RPMI8226 (cell line): ENCODE measurements at regions not wholly inside any gene's neighbourhood (a gene's known extent, or its start where the extent isn't known, plus 50 kb on each side); places are given as distances from the start of the nearest gene placed in this dataset.
A peak's percentile ranks its signal among the peaks of the same experiment; 100 is the strongest.
"Not testable (repeated sequence)": the region's sequence is repeated elsewhere in the genome, so short reads cannot be mapped to it uniquely, and the experiment has no call there.

ENCODE experiments used
- DNase-seq: peaks from one replicate; pipeline ENCODE4 v3.0.0-alpha.2; 2015

DNA sequence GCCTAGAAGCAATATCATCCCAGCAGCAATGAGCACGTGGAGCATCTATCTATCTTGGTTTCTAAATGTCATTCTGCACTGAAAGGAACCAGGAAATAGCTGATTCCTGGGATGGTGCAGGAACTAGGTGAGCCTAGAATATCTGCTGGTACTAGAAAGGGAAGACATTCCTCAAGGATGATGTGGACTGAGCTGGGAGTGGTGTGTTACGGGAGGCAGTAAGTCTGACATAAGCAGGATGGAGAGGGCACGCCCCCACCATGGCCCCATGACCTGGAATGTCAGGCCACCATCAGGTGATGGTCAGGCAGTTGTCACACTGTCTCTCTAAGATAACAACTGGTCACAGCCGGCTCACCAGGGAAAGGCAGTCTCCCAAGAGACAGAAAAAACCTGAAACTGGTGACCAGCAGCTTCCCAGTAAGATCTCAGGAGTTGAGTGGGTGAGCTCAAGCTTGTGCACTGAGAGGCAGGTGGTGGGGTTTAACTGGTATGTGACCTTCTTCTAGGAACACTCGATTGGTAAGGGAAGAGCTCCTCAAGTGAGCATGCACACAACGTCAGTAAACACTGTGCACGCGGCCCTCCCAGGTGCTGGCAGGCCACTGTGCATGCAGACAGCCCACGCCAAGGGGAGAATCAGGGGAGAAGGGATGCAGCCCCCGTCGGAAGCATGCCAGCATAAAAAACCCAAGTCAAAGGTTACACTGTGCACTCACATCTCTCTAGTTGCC lies 148.7 kb downstream of the ADSS2 start:
- no peak for DNase-seq

DNA sequence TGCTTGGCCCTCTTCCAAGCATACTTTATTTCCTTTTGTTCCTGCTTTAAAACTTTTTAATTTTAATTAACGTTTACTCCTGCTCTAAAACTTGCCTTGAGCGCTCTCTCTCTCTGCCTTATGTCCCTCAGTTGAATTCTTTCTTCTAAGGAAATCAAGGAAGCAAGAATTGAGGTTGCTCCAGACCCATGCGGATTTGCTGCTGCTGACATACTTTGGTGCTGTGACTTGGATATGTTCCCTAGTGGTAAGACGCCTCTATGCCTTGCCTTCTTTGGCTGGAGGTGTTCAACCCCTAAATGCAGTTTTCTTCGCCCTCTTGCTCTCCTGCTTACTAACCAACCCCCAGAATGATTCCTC lies 148.1 kb downstream of the ADSS2 start:
- DNase-seq, result no peak

DNA sequence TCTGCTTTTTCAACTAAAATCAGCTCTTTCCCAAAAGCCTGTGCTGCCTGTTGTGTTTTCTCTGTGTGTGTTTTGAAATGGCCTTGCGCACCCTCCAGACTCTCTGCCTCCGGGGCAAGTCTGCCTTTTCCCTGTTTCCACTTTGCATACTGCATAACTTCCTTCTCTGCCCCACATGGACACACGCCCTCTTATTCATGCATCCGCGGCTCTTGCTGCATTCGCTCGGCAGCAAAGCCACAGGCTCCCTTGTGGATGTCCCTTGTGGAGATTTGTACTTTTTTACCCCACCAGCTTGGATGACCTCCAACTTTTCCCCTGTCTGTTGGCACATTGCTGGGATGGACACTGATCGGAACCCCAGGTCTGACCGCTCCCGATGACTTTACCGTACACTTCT lies 147.6 kb downstream of the ADSS2 start:
- no peak for DNase-seq

DNA sequence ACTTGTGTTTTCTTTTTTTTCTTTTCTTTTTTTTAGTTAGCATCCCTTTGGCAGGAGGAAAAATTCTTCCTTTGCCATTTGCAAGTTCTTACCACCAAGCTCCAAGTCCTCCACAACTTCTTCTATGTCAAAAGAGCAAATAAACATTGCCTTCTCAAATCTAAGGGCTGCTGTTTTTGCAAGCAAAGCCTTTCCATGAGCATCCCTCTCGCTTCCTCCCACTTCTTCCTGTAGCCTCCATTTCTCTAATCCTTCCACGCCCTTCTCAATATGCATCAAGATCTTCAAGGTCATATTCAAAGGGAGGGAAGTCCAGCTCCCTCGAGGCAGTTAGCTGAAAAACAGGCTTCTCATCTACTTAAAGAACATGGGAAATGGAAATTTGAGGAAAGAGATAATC lies 147.1 kb downstream of the ADSS2 start:
- DNase-seq, result no peak

DNA sequence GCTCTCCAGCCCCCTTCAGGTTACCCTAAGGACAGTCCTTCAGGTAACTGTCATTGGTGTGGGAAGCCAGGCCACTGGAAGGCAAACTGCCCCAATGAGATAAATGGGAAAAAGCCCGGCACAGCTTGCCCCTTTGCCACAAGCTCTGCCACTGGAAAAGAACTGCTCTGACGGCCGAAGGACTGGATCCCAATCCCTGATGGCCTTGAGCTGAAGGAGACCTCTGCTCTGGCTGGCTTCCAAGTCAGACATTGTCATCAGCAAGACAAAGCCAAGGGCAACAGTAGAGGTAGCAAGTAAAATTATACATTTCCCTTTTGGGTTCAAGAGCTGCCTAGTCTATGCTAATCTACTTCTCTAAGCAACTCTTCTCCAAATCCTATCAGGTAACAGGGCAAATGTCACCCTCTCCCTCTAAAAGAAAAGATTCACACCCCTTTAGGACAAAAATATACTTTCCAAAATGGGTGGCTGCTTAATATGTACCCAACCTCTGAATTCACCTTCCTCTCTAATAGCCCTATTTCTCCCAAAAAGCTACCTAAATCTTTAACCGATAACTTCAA lies 145.8 kb downstream of the ADSS2 start:
- DNase-seq, result no peak

DNA sequence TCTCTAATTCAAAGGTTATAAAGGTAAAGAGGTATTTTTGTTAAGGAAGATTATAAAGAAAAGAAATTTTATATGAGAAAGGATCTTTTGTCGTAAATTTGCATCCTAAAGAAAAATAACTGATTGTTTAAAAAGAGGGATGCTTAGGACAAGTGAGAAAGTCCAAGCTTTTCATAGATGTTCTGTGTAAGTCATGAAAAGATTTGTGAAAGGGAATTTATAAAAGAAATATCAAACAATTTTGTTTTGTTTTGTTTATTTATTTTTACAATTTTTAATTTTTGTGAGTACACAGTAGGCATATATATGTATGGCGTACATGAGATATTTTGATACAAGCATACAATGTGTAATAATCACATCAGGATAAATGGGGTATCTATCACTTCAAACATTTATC lies 145.2 kb downstream of the ADSS2 start:
- no peak for DNase-seq

DNA sequence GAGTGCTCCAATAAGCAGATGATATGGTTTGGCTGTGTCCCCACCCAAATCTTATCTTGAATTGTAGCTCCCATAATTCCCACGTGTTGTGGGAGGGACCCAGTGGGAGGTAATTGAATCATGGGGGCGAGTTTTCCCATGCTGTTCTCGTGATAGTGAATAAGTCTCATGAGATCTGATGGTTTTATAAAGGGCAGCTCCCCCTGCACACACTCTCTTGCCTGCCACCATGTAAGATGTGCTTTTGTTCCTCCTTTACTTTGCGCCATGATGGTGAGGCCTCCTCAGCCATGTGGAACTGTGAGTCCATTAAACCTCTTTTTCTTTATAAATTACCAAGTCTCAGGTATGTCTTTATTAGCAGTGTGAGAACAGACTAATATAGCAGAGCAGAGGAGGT lies 142.5 kb downstream of the ADSS2 start:
- not testable (repeated sequence) for DNase-seq

DNA sequence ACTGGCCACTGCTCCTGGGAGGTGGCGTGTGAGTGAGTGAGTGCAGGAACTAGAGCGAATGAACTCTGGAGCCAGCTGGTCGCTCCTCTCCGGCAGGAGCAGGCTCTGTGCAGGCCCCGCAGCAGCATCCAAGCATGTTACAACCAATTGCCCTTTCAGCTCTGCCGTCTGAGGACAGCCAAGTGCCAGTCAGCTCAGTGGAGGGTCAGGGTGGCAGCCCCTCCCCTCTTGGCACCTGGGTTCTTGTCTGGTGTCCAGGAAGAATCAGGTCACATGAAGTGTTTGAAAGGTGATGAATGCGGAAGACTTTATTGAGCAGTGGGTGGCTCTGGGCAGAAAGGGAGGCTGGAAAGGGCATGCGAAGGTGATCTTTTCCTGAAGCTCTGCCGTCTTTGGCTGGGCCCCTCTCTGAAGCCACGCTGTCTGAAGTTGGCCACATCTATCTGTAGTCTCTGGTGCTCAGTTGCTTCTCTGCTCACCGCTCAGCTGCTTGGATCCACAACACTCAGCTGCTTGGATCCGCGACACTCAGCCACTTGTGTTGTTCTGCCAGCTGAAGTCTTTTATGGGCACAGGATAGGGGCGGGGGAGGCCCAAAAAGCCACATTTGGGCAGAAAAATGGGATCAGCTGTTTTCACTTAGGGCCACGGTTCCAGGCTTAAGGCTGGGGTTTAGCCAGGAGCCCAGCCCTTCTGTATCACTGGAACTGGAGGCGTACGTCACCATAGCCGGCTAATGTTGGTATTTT lies 139.8 kb downstream of the ADSS2 start:
- DNase-seq, result no peak

DNA sequence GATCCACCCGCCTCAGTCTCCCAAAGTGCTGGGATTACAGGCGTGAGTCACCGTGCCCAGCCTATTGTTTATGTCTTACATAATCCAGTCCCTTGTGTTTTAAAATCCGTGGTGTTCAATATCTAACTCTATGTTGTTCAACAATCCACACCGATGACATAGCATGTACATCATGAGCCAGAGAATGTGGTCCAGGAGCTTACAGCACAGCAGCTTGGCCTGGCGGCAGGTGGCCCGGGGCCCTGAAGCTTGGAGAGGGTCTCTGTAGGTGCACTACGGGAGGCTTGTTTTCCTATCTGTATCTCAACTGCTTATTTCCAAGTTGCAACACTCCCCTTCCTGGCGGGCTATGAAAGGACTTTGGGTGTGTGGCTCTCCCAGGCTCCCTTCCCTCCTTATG lies 138.4 kb downstream of the ADSS2 start:
- no peak for DNase-seq

DNA sequence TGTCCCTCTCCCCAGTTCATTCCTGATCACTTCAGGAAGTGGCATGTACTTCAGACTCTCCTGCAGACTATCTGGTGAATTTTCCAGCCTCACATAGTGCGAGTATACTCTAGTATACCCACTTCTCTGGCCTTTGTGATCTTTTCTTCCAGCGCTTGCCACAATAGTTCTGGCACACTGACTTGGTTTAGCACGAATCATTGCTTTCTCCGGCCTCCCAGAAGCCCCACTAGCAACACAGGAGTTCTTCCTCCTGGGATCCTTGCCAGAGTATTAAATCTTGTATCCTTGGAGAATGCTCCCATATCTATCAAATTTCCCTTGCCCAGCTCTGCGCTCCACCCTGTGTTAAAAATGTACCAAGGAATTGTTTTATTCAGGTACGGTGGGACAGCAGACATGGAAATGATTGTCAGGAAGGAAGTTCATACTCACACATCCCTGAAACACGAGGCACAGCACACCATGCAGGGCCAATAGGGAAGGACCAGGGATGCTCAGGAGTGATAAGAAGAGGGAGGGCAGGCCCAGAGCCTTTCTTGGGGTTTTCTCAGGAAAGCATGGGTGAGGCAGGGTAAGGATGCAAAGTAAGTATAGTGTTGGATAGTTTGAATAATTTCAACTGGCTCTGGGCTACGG lies 136.7 kb downstream of the ADSS2 start:
- no peak for DNase-seq

DNA sequence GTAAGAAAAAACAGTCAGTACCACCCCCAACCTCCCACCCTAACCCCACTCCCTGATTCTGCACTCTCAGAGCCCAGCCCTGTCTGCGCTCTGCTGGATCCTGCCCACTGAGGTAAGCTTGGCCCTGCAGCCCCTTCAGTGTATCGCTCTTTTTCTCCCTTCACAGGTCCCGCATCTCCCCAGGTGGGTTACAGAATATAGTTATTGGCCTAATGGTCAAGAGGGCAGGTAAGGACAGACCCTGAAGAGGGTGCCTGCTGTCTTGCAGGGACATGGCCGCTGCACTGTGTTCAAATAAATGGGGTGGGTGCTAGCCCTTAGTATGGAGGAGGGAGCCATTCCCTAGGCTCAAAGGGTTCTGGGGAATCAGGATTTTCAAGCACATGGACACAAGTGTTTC lies 135.7 kb downstream of the ADSS2 start:
- no peak for DNase-seq

DNA sequence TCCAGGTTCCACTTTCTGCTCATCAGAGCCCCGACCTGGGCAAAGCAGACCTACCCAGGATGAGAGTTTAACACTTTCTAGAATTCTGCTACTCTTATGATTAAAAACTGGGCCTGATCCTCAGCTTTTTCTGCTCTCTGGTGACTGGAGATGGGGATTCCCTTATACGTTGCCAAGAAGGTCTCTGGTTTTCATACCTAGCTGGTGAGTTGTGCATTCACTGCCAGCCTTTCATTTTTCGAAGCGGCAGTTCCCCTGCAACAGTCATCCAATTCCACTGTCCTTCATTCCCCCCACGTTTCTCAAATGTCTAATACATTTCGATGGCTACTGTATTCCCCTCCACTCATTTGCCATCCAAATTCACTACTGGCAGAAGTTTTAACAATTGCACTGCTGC lies 135.3 kb downstream of the ADSS2 start:
- no peak for DNase-seq

DNA sequence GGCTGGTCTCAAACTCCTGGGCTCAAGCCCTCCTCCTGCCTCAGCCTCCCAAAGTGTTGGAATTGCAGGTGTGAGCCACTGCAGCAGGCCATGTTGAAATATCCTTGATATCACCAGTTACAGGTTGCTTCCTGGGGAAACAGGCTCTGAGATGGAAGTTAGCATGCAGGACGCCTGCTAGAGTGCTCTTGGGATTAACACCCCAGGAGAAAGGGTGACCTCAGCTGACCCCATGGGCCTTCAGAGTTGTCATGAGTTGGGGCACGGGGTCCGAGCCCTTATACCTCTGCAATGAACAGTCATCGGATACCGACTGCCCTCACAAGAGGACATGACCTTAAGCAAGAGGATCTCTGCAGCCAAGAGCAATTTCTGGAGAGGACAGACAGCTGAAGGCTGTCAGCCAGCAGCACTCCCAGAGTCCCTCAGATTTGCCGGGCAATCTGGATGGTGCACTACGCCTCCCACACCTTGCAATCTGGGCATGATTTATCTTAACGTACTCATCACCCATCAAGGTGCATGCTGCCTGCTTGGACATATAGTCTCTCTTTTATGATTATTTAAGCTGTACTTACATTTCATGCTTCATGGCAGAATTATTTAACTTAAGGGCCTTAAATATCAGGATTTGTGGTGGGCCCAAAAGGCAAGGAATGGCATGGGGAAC lies 134.6 kb downstream of the ADSS2 start:
- no peak for DNase-seq

DNA sequence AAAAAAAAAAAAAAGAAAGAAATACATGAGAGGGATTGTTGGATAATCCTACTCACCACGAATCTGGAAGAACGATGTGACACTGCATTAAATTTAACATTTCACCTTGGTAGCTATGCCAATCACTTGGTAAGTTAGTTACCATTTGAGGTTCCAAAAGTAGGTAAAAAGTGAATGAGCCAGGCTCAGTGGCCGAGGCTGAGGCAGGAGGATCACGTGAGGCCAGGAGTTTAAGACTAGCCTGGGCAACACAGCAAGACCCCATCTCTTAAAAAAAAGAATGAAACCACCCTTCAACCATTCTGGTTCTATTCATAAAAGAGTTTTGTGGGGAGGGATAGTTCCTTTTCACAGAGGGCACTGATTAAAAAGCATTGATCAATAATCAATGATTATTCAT lies 133.6 kb downstream of the ADSS2 start:
- DNase-seq, result no peak

DNA sequence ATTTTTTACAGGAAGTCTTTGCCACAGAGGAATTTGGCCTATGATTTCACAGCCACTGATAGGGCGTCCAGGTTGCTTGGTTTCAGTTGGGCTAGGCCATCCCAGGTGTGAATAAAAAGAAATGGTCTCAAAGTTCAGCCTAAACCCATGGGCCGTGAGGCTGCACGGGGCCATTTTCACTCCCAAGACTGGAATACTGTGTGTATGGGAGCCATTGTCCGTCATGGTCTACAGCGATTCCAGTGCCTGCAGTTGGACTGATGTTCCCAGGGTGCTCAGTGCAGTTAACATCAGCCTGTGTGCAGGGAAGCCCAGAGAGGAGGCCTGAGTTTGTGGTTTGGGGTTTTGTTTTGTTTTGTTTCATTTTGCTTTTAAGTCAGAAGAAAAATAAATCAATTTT lies 133.2 kb downstream of the ADSS2 start:
- no peak for DNase-seq

DNA sequence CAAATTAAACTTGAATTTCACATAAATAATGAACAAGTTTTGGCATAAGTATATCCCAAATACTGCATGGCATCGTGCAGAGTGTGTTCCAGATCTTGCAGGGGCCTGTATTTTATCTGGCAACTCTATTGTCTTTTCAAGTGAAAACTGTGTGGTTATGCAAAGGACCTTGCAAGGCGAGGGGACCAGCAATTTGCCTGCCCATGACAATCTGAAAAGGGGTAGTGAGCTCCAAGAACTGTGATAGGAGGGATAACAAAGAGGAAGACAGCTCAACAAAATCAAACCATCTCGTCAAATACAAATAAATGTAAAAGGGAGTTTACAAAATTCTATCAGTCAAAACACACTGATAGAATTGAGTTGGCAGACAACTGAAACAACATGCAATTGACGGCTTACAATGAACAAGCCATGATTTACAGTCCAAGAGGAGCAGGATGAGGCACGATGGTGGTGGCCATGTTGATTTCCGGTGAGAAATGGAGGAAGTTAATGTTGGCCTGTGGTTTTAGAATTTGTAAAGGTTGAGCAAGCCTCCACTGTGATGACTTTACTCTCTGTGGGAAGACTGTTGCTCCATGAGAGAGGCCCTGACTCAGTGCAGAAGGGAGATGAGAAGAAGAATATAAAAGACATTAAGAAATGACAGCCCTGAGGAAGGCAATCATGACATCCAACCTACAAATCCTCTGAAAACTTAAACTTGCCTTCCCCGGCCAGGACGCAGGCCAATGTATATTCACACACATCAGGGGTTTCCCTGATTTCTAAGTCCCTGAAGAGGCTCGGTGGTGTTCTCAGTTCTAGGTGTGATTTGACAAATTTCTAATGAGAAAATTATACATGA lies 132.2 kb downstream of the ADSS2 start:
- no peak for DNase-seq

DNA sequence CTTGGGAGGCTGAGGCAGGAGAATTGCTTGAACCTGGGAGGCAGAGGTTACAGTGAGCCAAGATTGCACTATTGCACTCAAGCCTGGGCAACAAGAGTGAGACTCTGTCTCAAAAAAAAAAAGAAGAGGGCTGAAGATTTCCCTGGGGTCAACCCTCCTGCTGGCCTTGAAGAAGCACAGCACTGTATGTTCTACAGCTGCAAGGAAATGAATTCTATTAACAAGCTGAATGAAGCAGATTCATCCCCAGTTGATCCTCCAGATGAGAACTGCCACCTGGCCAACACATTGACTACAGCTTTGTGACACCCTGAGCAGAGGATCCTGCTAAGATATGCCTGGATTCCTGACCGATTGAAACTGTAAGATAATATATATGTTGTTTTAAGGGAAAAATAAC lies 129.5 kb downstream of the ADSS2 start:
- DNase-seq, result no peak

DNA sequence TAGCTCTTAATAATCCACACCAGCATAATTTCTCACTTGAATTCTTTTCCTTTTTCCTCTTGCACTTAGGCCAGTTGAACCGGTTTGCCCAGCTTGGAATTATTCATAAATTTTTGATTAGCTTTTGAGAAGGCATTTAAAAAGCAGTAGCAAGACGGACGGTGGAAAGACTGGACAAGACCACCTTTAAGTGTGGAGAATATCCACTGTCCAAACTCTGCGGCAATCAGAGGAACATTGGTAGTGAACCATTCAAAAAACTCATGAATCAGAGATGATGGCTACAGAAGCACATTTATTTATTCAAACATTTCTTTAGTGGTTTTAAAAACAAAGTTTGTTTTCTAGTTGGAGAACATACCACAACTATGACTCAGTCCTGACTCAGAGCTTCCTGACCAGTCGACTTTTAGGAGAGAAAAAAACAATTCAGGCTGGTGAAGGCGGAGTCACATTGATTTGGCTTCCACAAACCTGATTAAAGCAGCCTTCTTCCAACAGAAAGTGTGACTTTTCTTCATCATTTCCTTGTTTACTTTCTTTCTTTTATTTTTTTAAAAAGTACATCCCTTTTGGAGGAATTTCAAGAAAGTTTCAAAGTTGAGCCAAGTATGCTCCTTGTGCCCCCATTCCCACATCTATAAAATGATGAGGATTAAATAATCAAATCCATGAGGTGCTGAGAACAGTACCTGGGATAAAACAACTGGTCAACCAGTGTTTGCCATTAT lies 128.8 kb downstream of the ADSS2 start:
- DNase-seq, result peak; percentile 26

DNA sequence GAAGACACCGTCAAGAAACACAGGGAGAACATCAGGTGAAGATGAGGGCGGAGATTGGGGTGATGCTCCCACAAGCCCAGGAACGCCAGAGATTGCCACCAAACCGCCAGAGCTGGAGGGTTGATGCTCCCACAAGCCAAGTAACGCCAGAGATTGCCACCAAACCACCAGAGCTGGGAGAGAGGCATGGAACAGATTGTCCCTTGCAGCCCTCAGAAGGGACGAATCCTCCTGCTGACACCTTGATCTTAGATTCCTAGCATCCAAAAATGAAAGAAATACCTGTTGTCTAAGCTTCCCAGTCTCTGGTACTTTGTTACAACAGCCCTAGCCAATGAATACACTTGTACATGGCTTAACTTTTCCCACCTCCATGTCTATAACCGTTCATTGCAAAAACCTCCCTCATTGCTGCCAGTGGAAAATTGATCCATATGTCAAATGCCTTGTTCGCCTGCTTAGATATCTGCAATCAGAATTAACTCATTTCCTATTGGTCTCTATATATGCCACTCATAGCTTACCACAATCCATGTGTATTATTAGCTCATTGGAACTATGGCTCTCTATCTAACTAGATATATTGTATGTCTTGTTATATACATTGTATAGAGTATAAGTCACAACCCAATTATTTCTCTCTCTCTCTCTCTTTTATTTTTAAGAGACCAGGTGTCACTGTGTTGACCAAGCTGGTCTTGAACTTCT lies 127.4 kb downstream of the ADSS2 start:
- DNase-seq, result no peak

DNA sequence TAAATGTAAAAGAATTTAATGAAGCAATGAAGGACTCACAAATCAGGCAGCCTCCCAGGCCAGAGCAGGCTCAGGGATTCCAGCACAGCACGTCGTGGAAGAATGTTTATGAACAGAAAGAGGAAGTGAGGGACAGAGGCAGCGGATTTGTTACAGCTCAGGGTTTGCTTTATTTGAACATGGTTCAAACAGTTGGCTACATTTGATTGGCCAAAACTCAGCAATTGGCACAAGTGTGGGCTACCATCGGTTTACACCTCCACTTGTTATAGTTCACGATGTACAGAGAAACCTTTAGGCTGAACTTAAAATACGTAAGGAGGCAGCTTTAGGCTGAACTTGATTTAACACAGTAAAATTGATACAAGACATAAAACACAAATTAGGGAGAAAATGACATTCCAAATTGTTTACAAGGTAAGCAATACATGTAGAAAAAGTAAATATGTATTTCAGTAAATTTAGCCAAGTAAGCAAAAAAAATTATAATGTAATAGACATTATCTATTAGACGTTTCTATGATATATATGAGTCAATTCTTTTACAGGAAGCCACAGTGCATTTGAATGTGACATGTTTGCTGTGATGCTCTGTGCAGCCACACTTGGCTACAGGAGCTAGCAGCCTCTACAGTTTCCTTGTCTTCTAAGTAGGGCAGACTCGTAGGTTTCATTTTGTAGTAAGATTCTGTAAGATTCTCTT lies 126.5 kb downstream of the ADSS2 start:
- peak; percentile 28 for DNase-seq
